H1 (cell line): ENCODE measurements at regions not wholly inside any gene's neighbourhood (a gene's known extent, or its start where the extent isn't known, plus 50 kb on each side); places are given as distances from the start of the nearest gene placed in this dataset.

Source experiments
- CBX8 ChIP-seq: fragments of 300-800, 300-1000 bp; sonication (generic); IDR thresholded peaks from 2 replicates; pipeline ENCODE4 v1.7.1; 2016; ENCODE audit warnings: low read depth, low read length, borderline replicate concordance
- EZH2 ChIP-seq: fragments of 200-600 bp; sonication (generic); IDR thresholded peaks from 2 replicates; pipeline ENCODE4 v1.7.1; 2012; ENCODE audit warnings: low read depth, mild to moderate bottlenecking, moderate library complexity, low read length, inconsistent platforms; ENCODE audit not compliant: severe bottlenecking
- GTF2F1 ChIP-seq: IDR thresholded peaks from 2 replicates; pipeline ENCODE4 v1.6.1; 2012; ENCODE audit warnings: low read depth, low read length, improper control_type of control experiment, borderline replicate concordance
- POLR2A ChIP-seq, 2 experiments: IDR thresholded peaks; 1 replicate in 1 of 2; 2 replicates in 1 of 2; pipeline ENCODE4 v1.6.1; 2011; ENCODE audit warnings: low read depth in 2 of 2, low read length in 2 of 2, mild to moderate bottlenecking in 2 of 2; ENCODE audit errors: control extremely low read depth in 1 of 2
- POLR2AphosphoS5 ChIP-seq: IDR thresholded peaks from 2 replicates; pipeline ENCODE4 v1.6.1; 2011; ENCODE audit warnings: low read depth, low read length
- SP4 ChIP-seq: IDR thresholded peaks from 2 replicates; pipeline ENCODE4 v1.6.1; 2012; ENCODE audit warnings: low read length, inconsistent platforms
- ZNF274 ChIP-seq: IDR thresholded peaks from 2 replicates; pipeline ENCODE4 v1.7.0; 2012; ENCODE audit warnings: low read length, borderline replicate concordance; ENCODE audit errors: extremely low read depth
- TF ChIP-seq, protein P1 (sequence below), 3 experiments: IDR thresholded peaks; 1 replicate in 2 of 3; 2 replicates in 1 of 3; pipeline versions ENCODE4 v1.5.1 to v1.6.1; 2011; ENCODE audit warnings: low read length in 3 of 3, mild to moderate bottlenecking in 3 of 3, inconsistent platforms in 2 of 3, low read depth in 1 of 3, moderate library complexity in 1 of 3; ENCODE audit not compliant: insufficient read depth in 1 of 3; ENCODE audit errors: control extremely low read depth in 1 of 3
- TF ChIP-seq, protein P2 (sequence below): IDR thresholded peaks from 2 replicates; pipeline ENCODE4 v1.6.1; 2012; ENCODE audit warnings: inconsistent platforms

DNA sequence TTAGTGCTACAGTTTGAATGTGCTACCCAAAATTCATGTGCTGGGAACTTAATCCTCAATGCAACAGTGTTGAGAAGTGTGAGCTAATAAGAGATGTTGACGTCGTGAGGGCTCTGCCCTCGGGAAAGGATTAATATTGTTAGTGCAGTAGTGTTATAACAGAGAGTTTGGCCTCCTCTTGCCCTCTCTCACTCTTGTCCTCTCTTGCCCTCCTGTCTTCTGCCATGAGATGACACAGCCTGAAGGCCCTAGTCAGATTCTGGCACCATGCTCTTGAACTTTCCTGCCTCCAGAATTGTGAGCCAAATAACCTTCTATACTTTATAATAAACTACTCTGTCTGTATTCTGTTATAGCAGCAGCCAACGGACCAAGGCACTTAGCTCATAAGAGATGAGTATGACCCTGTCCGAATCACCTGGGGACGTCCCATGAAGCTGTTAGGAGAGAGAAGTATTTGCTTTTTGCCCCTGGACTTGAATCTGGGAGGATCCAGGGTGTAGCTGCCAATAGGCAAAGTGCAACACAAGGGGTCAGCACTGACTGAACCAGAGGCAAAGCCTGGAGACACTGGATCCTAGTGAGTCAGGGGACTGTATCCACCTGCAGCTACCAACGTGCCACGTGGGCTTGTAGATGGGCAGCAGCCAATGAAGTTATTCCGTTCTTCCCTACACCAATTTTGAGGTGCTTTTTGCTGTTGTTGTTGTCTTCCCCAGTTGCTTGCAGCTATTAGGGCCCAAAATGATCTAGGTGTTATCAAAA, 233.7 kb downstream of the THBS2 start:
- TF ChIP-seq, protein P1, sequence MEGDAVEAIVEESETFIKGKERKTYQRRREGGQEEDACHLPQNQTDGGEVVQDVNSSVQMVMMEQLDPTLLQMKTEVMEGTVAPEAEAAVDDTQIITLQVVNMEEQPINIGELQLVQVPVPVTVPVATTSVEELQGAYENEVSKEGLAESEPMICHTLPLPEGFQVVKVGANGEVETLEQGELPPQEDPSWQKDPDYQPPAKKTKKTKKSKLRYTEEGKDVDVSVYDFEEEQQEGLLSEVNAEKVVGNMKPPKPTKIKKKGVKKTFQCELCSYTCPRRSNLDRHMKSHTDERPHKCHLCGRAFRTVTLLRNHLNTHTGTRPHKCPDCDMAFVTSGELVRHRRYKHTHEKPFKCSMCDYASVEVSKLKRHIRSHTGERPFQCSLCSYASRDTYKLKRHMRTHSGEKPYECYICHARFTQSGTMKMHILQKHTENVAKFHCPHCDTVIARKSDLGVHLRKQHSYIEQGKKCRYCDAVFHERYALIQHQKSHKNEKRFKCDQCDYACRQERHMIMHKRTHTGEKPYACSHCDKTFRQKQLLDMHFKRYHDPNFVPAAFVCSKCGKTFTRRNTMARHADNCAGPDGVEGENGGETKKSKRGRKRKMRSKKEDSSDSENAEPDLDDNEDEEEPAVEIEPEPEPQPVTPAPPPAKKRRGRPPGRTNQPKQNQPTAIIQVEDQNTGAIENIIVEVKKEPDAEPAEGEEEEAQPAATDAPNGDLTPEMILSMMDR (IDR thresholded peaks at IDR 0.05; ENCODE audit: control extremely low read depth in 1 of 3, insufficient read depth in 1 of 3, low read depth in 1 of 3, low read length in 3 of 3), result peak; percentile 47 to 66 (median 55)
- TF ChIP-seq CBX8 (no peak), POLR2AphosphoS5 (no peak), POLR2A (IDR thresholded peaks at IDR 0.05; ENCODE audit: control extremely low read depth in 1 of 2, low read depth in 2 of 2, low read length in 2 of 2) (no peak), EZH2 (no peak), SP4 (no peak), ZNF274 (no peak), GTF2F1 (no peak)
- TF ChIP-seq, protein P2, sequence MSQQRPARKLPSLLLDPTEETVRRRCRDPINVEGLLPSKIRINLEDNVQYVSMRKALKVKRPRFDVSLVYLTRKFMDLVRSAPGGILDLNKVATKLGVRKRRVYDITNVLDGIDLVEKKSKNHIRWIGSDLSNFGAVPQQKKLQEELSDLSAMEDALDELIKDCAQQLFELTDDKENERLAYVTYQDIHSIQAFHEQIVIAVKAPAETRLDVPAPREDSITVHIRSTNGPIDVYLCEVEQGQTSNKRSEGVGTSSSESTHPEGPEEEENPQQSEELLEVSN, result no peak; the same call in 1 of the 2 replicates
